ENCODE measurements at regions not wholly inside any gene's neighbourhood (a gene's known extent, or its start where the extent isn't known, plus 50 kb on each side); places are given as distances from the start of the nearest gene placed in this dataset.

- Histone ChIP-seq H3K4me3 (no peak overlapping the region), H3K27ac (no peak overlapping the region), H3K4me1 (replicated peaks in 1 of 2) (no peaks in the 10 kb centered on the region), H3K9me3 (replicated peaks in 1 of 3) (no peaks in the 10 kb centered on the region), H3K36me3 (replicated peaks in 1 of 2) (no peaks in the 10 kb centered on the region), H3K27me3 (no peaks in the 10 kb centered on the region)
- intact Hi-C loops (cut with DNase I), result no loop called here
- TF ChIP-seq CTCF (IDR thresholded peaks at IDR 0.05) (no peak), POLR2A (IDR thresholded peaks at IDR 0.05) (no peak)
- WGBS, 4 donors, result 81 to 94% (median 91%) methylated on average over 2 of the region's 2 CpGs
- DNase-seq, result no peak
Measured at GRCh38 chr1:14245954-14246353, 352.5 kb upstream of the KAZN start.

- WGBS, 4 donors, result 50 to 57% (median 53%) methylated on average over 5 of the region's 5 CpGs
- no peaks in the 10 kb centered on the region for H3K9me3 ChIP-seq (replicated peaks in 1 of 3)
- no peak overlapping the region for H3K27ac ChIP-seq
- intact Hi-C loops (cut with DNase I), result no loop called here
- no peak for DNase-seq
- TF ChIP-seq CTCF (IDR thresholded peaks at IDR 0.05) (no peak), POLR2A (IDR thresholded peaks at IDR 0.05) (no peak)
- no peaks in the 10 kb centered on the region for H3K27me3 ChIP-seq
- H3K4me3 ChIP-seq, result no peak overlapping the region
- H3K4me1 ChIP-seq (replicated peaks in 1 of 2), result no peaks in the 10 kb centered on the region
- H3K36me3 ChIP-seq (replicated peaks in 1 of 2), result no peaks in the 10 kb centered on the region
Measured at GRCh38 chr1:14246471-14246870, 352.0 kb upstream of the KAZN start.

GRCh38 chr1:14247666-14248065 is 350.8 kb upstream of the KAZN start:
- no peak for DNase-seq

GRCh38 chr1:14251871-14252270 is 346.6 kb upstream of the KAZN start:
- no peak overlapping the region for H3K27ac ChIP-seq
- H3K4me1 ChIP-seq (replicated peaks in 1 of 2), result no peaks in the 10 kb centered on the region
- no peaks in the 10 kb centered on the region for H3K9me3 ChIP-seq (replicated peaks in 1 of 3)
- H3K27me3 ChIP-seq, result no peaks in the 10 kb centered on the region
- 70 to 94% (median 84%) methylated on average over 2 of the region's 2 CpGs for WGBS, 4 donors
- H3K4me3 ChIP-seq, result no peak overlapping the region
- intact Hi-C loops (cut with DNase I), result no loop called here
- no peaks in the 10 kb centered on the region for H3K36me3 ChIP-seq (replicated peaks in 1 of 2)
- DNase-seq, result no peak
- TF ChIP-seq CTCF (IDR thresholded peaks at IDR 0.05), result no peak
- TF ChIP-seq POLR2A (IDR thresholded peaks at IDR 0.05), result no peak

More at GRCh38 chr1:14247666-14248065, 350.8 kb upstream of the KAZN start:
- no peak for TF ChIP-seq CTCF (IDR thresholded peaks at IDR 0.05)
- TF ChIP-seq POLR2A (IDR thresholded peaks at IDR 0.05), result no peak
- Histone ChIP-seq H3K9me3 (replicated peaks in 1 of 3) (no peaks in the 10 kb centered on the region), H3K27me3 (no peaks in the 10 kb centered on the region), H3K36me3 (replicated peaks in 1 of 2) (no peaks in the 10 kb centered on the region), H3K27ac (no peak overlapping the region), H3K4me3 (no peak overlapping the region), H3K4me1 (replicated peaks in 1 of 2) (no peaks in the 10 kb centered on the region)
- intact Hi-C loops (cut with DNase I), result no loop called here
- 69 to 78% (median 74%) methylated on average over 6 of the region's 6 CpGs for WGBS, 4 donors
